ENCODE measurements at regions not wholly inside any gene's neighbourhood (a gene's known extent, or its start where the extent isn't known, plus 50 kb on each side); places are given as distances from the start of the nearest gene placed in this dataset.

- BruUV-seq (replicated peaks) = no TSS peak
- no peak for TF ChIP-seq EZH2 (IDR thresholded peaks at IDR 0.05; ENCODE audit: borderline replicate concordance, low read depth, low read length, poor library complexity, severe bottlenecking)
- no peak for TF ChIP-seq CTCF (conservative IDR thresholded peaks at IDR 0.05; ENCODE audit: low read depth, low read length)
- Histone ChIP-seq H3K9me3 (ENCODE audit: low read depth, low read length, poor library complexity, severe bottlenecking) (no peaks in the 10 kb centered on the region), H3K27ac (ENCODE audit: low read depth, low read length, poor library complexity, severe bottlenecking) (no peak overlapping the region), H3K4me3 (ENCODE audit: low read depth, low read length, poor library complexity, severe bottlenecking) (no peak overlapping the region), H3K4me1 (ENCODE audit: insufficient read depth, low read length, poor library complexity, severe bottlenecking) (no peaks in the 10 kb centered on the region), H3K36me3 (ENCODE audit: insufficient read depth, low read length, poor library complexity, severe bottlenecking) (no peaks in the 10 kb centered on the region), H3K27me3 (replicated peaks; ENCODE audit: insufficient read depth, low read depth, low read length, poor library complexity) (no peaks in the 10 kb centered on the region)
- intact Hi-C loops (cut with micrococcal nuclease; ENCODE audit: unreplicated experiment) = no loop called here
- DNase-seq (ENCODE audit: low spot score) = no peak
- POLR2A ChIA-PET (ENCODE audit: low non-redundant PET) = no interaction called here
- CTCF ChIA-PET = no interaction called here
These were observed 264.7 kb downstream of the DLL1 start for GRCh38 chr6:170025935-170026750.

GRCh38 chr6:170025341-170025911 lies 265.5 kb downstream of the DLL1 start:
- Histone ChIP-seq H3K36me3 (ENCODE audit: insufficient read depth, low read length, poor library complexity, severe bottlenecking) (no peaks in the 10 kb centered on the region), H3K27me3 (replicated peaks; ENCODE audit: insufficient read depth, low read depth, low read length, poor library complexity) (no peaks in the 10 kb centered on the region), H3K4me1 (ENCODE audit: insufficient read depth, low read length, poor library complexity, severe bottlenecking) (no peaks in the 10 kb centered on the region), H3K9me3 (ENCODE audit: low read depth, low read length, poor library complexity, severe bottlenecking) (no peaks in the 10 kb centered on the region), H3K4me3 (ENCODE audit: low read depth, low read length, poor library complexity, severe bottlenecking) (no peak overlapping the region), H3K27ac (ENCODE audit: low read depth, low read length, poor library complexity, severe bottlenecking) (no peak overlapping the region)
- no peak for DNase-seq (ENCODE audit: low spot score)
- no TSS peak for BruUV-seq (replicated peaks)
- intact Hi-C loops (cut with micrococcal nuclease; ENCODE audit: unreplicated experiment) = no loop called here
- POLR2A ChIA-PET (ENCODE audit: low non-redundant PET) = no interaction called here
- no peak for TF ChIP-seq EZH2 (IDR thresholded peaks at IDR 0.05; ENCODE audit: borderline replicate concordance, low read depth, low read length, poor library complexity, severe bottlenecking)
- TF ChIP-seq CTCF (conservative IDR thresholded peaks at IDR 0.05; ENCODE audit: low read depth, low read length) = no peak
- CTCF ChIA-PET = no interaction called here

- no peak for TF ChIP-seq CTCF (conservative IDR thresholded peaks at IDR 0.05; ENCODE audit: low read depth, low read length)
- TF ChIP-seq EZH2 (IDR thresholded peaks at IDR 0.05; ENCODE audit: borderline replicate concordance, low read depth, low read length, poor library complexity, severe bottlenecking) = no peak
- Histone ChIP-seq H3K27me3 (replicated peaks; ENCODE audit: insufficient read depth, low read depth, low read length, poor library complexity) (no peaks in the 10 kb centered on the region), H3K4me3 (ENCODE audit: low read depth, low read length, poor library complexity, severe bottlenecking) (no peak overlapping the region), H3K36me3 (ENCODE audit: insufficient read depth, low read length, poor library complexity, severe bottlenecking) (no peaks in the 10 kb centered on the region), H3K4me1 (ENCODE audit: insufficient read depth, low read length, poor library complexity, severe bottlenecking) (no peaks in the 10 kb centered on the region), H3K9me3 (ENCODE audit: low read depth, low read length, poor library complexity, severe bottlenecking) (no peaks in the 10 kb centered on the region), H3K27ac (ENCODE audit: low read depth, low read length, poor library complexity, severe bottlenecking) (no peak overlapping the region)
- intact Hi-C loops (cut with micrococcal nuclease; ENCODE audit: unreplicated experiment) = no loop called here
- ChIA-PET POLR2A (ENCODE audit: low non-redundant PET) (no interaction called here), CTCF (no interaction called here)
- DNase-seq (ENCODE audit: low spot score) = no peak
- BruUV-seq (replicated peaks) = no TSS peak
These were observed 265.9 kb downstream of the DLL1 start for GRCh38 chr6:170024940-170025339.
